ENCODE measurements at regions not wholly inside any gene's neighbourhood (a gene's known extent, or its start where the extent isn't known, plus 50 kb on each side); places are given as distances from the start of the nearest gene placed in this dataset.

- WGBS (ENCODE audit: low lambda C conversion rate): 23% methylated on average over 2 of the region's 2 CpGs
- H3K27ac ChIP-seq (ENCODE audit: low read depth in 2 of 2, low read length in 1 of 2): no peak overlapping the region
- H3K4me2 ChIP-seq: no peak overlapping the region
- H3K36me3 ChIP-seq (replicated peaks in 1 of 2; ENCODE audit: control insufficient read depth in 1 of 2, insufficient read depth in 2 of 2, low read length in 1 of 2): no peaks in the 10 kb centered on the region
- ChIA-PET CTCF (no interaction called here), POLR2A (no interaction called here)
- H3K4me1 ChIP-seq (ENCODE audit: control insufficient read depth in 1 of 2, insufficient read depth in 2 of 2, low read depth in 1 of 2, low read length in 1 of 2): no peaks in the 10 kb centered on the region
- no peak overlapping the region for H3K9ac ChIP-seq
- H3K9me3 ChIP-seq: no peaks in the 10 kb centered on the region
- no peaks in the 10 kb centered on the region for H3K9me2 ChIP-seq
- H3K79me2 ChIP-seq (ENCODE audit: insufficient read depth): no peaks in the 10 kb centered on the region
- no peak overlapping the region for H2AFZ ChIP-seq (ENCODE audit: low read depth)
- TF ChIP-seq REST (IDR thresholded peaks at IDR 0.05; ENCODE audit: low read depth, low read length) (no peak), TAF1 (IDR thresholded peaks at IDR 0.05; ENCODE audit: borderline replicate concordance, low read depth, low read length) (no peak), RCOR1 (IDR thresholded peaks at IDR 0.05; ENCODE audit: low read length) (no peak), ELF1 (IDR thresholded peaks at IDR 0.05) (no peak), ZBTB33 (IDR thresholded peaks at IDR 0.05; ENCODE audit: borderline replicate concordance, low read depth) (no peak), EZH2phosphoT487 (IDR thresholded peaks at IDR 0.05; ENCODE audit: borderline replicate concordance, low read depth) (no peak), CTCF (IDR thresholded peaks at IDR 0.05) (no peak), TEAD4 (IDR thresholded peaks at IDR 0.05; ENCODE audit: borderline replicate concordance, insufficient read depth) (no peak), USF1 (IDR thresholded peaks at IDR 0.05; ENCODE audit: borderline replicate concordance, low read depth) (no peak), MAX (IDR thresholded peaks at IDR 0.05; ENCODE audit: low read depth) (no peak), GABPA (IDR thresholded peaks at IDR 0.05; ENCODE audit: low read depth) (no peak), TCF12 (IDR thresholded peaks at IDR 0.05) (no peak)
- H3K4me3 ChIP-seq (ENCODE audit: low read depth in 2 of 2, low read length in 1 of 2): no peak overlapping the region
- H3F3A ChIP-seq (replicated peaks; ENCODE audit: insufficient read depth): no peaks in the 10 kb centered on the region
- no peak for DNase-seq
- H3K27me3 ChIP-seq (ENCODE audit: insufficient read depth): no peaks in the 10 kb centered on the region
- H4K20me1 ChIP-seq (ENCODE audit: insufficient read depth): no peaks in the 10 kb centered on the region
These were observed 286.0 kb upstream of the SUCLG2 start for GRCh38 chr3:67940210-67940952.
